Stimulated activated CD4-positive, alpha-beta T cell treated with anti-CD3 and anti-CD28 coated beads, Interleukin-15, amount 100 ng/mL, for 48 hours (primary cell): ENCODE measurements at regions not wholly inside any gene's neighbourhood (a gene's known extent, or its start where the extent isn't known, plus 50 kb on each side); places are given as distances from the start of the nearest gene placed in this dataset.
A peak's percentile ranks its signal among the peaks of the same experiment; 100 is the strongest.
"Not testable (repeated sequence)": the region's sequence is repeated elsewhere in the genome, so short reads cannot be mapped to it uniquely, and the experiment has no call there.

Source experiments
- DNase-seq, 2 donors: peaks; one replicate each; pipeline ENCODE4 v3.0.0-alpha.2; 2020; ENCODE audit warnings: low read depth in 2 of 2

DNA sequence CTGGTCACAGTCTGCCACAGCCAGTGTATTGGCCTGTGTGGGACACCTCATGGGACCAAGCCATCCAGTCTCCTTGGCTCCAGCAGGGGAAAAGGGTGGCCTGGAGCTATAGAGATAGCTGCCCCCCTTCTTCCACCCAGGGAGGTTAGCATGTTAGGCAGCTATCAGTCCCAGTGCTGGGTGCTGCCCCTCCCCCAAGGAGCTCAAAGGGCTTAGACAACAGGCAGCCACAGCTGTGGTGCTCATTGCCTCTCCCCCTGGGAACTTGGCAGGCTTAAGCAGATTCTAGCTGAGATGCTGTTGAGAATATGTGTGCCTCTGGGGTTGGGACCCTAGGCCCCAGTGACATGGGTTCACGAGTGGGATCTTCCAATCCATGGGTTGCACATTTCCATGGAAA, 226.0 kb upstream of the PTGER4 start:
- no peak for DNase-seq

DNA sequence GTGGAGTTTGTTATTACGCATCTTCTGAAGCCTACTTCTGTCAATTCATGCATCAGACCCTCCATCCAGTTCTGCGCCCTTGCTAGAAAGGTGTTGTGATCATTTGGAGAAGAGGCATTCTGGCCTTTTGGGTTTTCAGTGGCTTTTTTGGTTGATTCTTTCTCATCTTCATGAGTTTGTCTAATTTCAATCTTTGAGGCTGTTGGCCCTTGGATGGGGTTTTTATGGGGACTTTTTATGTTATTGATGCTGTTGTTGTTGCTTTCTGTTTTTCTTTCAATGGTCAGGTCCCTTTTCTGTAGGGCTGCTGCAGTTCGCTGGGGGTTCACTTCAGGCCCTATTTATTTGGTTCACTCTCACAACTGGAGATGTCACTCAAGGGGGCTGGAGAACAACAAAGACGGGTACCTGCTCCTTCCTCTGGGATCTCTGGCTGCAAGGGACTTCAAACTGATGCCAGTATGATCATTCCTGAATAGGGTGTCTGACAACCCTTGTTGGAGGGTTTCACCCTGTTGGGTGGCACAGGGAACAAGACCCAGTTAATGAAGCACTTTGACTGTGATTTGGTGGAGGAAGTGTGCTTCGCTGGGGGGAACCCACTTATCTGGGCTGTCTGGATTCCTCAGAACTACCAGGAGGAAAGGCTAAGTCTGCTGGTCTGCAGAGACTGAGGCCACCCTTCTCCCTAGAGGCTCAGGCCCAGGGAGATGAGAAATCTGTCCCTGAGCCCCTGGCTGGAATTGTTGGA, 226.7 kb upstream of the PTGER4 start:
- no peak for DNase-seq

GRCh38 chr5:40447438-40447837, 232.3 kb upstream of the PTGER4 start:
- DNase-seq, result no peak

- no peak for DNase-seq
Measured at GRCh38 chr5:40446910-40447309, 232.8 kb upstream of the PTGER4 start.

GRCh38 chr5:40442346-40442745, 237.4 kb upstream of the PTGER4 start:
- DNase-seq, result no peak

GRCh38 chr5:40441733-40442132, 238.0 kb upstream of the PTGER4 start:
- peak in 1 of 2 donors; percentile 41 for DNase-seq

DNA sequence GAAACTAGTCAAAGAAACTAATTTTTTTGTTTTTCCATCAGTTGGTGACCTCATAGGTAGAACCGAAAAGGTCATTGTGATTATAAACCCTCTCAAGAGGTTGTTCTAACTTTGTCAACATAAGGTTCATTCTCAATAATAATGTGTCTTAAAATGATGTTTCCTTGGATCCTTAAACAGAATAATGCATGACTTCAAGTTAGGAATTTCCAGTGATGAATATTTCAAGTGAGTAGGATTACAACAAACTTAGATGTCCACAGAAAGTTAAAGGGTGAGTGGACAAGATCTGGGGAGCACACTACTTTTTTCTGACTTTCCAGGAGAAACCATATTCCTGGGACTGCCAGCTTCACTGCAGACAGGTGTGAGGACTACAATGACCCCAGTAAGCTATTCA, 239.0 kb upstream of the PTGER4 start:
- no peak for DNase-seq

DNA sequence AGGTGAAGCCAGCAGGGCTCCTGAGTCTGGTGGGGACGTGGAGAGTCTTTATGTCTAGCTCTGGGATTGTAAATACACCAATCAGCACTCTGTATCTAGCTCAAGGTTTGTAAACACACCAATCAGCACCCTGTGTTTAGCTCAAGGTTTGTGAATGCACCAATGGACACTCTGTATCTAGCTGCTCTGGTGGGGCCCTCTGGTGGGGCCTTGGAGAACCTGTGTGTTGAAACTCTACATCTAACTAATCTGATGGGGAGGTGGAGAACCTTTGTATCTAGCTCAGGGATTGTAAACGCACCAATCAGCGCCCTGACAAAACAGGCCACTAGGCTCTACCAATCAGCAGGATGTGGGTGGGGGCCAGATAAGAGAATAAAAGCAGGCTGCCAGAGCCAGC, 240.6 kb upstream of the PTGER4 start:
- not testable (repeated sequence) for DNase-seq

DNA sequence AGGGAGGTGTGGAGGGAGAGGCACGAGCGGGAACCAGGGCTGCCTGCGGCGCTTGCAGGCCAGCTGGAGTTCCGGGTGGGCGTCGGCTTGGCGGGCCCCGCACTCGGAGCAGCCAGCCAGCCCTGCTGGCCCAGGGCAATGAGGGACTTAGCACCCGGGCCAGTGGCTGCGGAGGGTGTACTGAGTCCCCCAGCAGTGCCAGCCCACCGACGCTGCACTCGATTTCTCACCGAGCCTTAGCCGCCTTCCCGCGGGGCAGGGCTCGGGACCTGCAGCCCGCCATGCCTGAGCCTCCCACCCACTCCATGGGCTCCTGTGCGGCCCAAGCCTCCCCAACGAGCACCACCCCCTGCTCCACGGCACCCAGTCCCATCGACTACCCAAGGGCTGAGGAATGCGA, 241.1 kb upstream of the PTGER4 start:
- not testable (repeated sequence) for DNase-seq

GRCh38 chr5:40437452-40437861, 242.3 kb upstream of the PTGER4 start:
- DNase-seq, result peak in 1 of 2 donors; percentile 22

DNA sequence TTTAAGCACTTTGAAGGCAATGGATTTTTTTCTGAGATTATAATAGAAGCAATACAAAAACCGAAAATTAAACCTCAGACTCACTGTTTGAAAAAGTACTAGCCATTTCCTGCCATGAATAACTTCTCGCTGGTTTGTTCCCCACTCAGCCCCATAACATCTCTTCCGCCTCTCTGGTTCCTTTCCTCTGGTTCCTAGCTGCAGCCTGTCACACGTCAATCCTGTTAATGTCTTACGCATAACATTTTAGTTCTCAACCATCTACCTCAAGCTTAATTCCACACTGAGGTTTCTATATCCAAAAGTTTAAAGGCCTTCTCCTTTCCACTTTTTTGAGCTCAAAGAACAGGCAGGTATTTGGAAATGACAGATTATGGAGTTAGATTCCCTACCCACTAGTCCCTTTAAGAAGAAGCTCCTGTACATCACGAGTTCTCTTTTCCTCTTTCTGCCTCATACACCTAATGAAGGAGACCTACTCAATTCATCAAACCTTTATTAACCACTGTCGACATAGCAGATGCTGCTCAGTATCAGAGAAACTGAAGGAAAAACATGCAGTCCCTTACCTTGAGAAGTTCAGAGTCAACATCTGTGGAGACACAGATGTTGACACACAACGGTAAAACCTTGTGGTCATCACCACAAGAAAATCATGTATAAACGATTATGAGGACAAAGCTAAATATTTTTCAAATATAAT, 243.0 kb upstream of the PTGER4 start:
- peak in 1 of 2 donors; percentile 22 for DNase-seq

DNA sequence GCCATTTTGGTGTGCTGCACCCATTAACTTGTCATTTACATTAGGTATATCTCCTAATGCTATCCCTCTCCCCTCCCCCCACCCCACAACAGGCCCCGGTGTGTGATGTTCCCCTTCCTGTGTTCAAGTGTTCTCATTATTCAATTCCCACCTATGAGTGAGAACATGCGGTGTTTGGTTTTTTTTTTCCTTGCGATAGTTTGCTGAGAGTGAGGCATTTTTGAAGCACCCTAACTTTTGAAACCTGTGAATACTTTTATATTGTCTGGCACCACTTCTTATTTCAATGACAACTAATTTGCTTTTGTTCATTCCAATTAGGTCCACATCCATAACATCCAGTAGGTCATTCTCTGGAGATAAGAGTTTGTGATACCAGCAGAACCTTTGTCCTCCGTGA, 244.0 kb upstream of the PTGER4 start:
- not testable (repeated sequence) for DNase-seq

DNA sequence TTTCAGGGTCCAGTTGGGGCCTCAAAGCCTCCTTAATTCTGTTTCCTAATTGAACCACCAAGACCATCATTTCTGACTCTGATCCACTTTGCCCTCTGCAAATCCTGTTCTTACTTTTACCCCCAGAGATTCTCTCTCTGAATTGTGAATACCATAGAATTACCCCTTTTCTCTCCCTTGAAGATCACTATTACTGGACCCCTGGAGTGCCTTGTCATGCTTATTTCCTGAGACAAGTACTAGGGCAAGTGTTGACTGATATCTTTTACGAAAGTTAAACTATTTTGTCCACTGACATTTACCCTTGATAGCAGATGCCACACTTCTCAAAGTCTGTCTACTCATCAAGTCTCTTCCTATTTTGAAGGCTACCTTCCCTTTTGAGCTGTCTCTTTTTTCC, 246.9 kb upstream of the PTGER4 start:
- DNase-seq, result no peak

- no peak for DNase-seq
Measured at GRCh38 chr5:40431734-40432133, 248.0 kb upstream of the PTGER4 start.

DNA sequence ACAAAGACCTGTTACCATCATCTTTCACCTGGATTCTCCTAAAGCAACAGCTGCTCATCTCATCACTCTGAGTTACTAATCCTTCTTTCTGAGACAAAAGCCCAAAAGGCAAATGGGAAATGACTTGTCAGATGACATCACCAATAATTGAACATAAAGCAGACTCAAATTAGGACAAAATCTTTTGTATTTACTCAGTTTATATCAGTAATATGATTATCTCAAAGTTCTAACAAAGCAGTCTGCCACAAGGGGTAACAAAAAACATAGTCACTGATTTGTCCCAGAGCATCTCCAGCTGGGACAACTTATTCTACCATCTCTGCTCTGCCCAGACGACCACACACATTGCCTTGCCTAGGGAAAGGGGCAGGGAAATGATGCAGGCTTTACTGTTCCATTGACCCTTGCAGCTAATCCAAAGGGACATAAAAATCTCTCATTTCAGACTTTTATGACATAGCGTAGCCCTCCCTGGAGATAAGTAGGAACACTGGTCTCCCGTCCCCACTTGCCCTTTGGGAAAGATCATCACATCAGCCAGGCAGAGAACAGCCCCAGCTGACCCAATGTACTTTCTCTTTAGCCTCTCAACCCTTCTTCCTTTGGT, 249.5 kb upstream of the PTGER4 start:
- DNase-seq, result no peak

GRCh38 chr5:40429258-40430100, 250.2 kb upstream of the PTGER4 start:
- DNase-seq, result no peak

- no peak for DNase-seq
Measured at GRCh38 chr5:40428815-40429214, 250.9 kb upstream of the PTGER4 start.

GRCh38 chr5:40428126-40428525, 251.6 kb upstream of the PTGER4 start:
- DNase-seq, result no peak

- not testable (repeated sequence) for DNase-seq
Measured at GRCh38 chr5:40417046-40417810, 262.5 kb upstream of the PTGER4 start.

DNA sequence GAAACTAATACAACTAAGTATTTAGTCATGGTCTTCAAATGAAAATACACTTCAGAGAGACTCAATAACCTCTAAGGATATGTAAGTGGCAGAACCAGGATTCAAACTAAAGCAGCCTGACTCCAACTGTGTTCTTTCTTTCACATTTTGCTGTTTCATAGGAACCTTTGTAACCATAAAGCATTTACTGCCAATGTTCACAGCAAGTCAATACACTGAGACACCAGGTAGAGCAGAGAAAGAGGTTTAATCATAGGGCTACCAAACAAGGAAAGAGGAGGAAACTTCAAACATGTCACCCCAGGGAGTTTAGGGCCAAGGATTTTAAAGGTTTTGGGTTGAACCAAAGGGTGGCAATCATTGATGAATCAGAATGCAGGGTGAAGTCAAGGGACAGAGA, 263.1 kb upstream of the PTGER4 start:
- DNase-seq, result no peak

- DNase-seq, result no peak
Measured at GRCh38 chr5:40416098-40416497, 263.6 kb upstream of the PTGER4 start.
